SK-N-SH (cell line): ENCODE measurements at regions not wholly inside any gene's neighbourhood (a gene's known extent, or its start where the extent isn't known, plus 50 kb on each side); places are given as distances from the start of the nearest gene placed in this dataset.
A peak's percentile ranks its signal among the peaks of the same experiment; 100 is the strongest.
"Not testable (repeated sequence)": the region's sequence is repeated elsewhere in the genome, so short reads cannot be mapped to it uniquely, and the experiment has no call there.

Source experiments
- CTCF ChIA-PET: fragments of 300-600, 350-600 bp; formaldehyde crosslinking; extraction: SDS; loops from one replicate; lab custom pipeline; 2021; lab: Yijun Ruan, JAX
- POLR2A ChIA-PET: fragments of 350-600 bp; sonication (Branson Sonifier 250); formaldehyde crosslinking; extraction: SDS; loops from one replicate; lab custom pipeline; 2020; ENCODE audit warnings: antibody characterized with exemption, inconsistent platforms; lab: Yijun Ruan, JAX
- DNase-seq: peaks from one replicate; pipeline ENCODE4 v3.0.0; 2012
- H2AFZ ChIP-seq: fragments of 200-600 bp; sonication (generic); 2 replicates; pipeline ENCODE4 v1.8.1; 2016; ENCODE audit warnings: antibody characterized with exemption, mild to moderate bottlenecking, low read depth
- H3F3A ChIP-seq: fragments of 200-600 bp; sonication (generic); replicated peaks from 2 replicates; pipeline ENCODE3; 2016; ENCODE audit warnings: antibody characterized with exemption, mild to moderate bottlenecking; ENCODE audit not compliant: insufficient read depth
- H3K27ac ChIP-seq, 2 experiments: fragments of 200-500 bp in 1 of 2; fragments of 200-600 bp in 1 of 2; sonication (Bioruptor generic) in 1 of 2; sonication (generic), shearing (Covaris generic) in 1 of 2; 2 replicates each; pipeline versions ENCODE4 v1.5.1 to v1.6.1; 2014 to 2016; ENCODE audit warnings: low read depth in 2 of 2, inconsistent platforms in 1 of 2, low read length in 1 of 2, mild to moderate bottlenecking in 1 of 2, mixed read lengths in 1 of 2
- H3K27me3 ChIP-seq: fragments of 200-600 bp; sonication (generic), shearing (Covaris generic); 2 replicates; pipeline ENCODE4 v1.6.1; 2016; ENCODE audit warnings: mixed run types; ENCODE audit not compliant: insufficient read depth
- H3K36me3 ChIP-seq, 2 experiments: fragments of 200-500 bp in 1 of 2; fragments of 200-600 bp in 1 of 2; sonication (Bioruptor generic) in 1 of 2; sonication (generic) in 1 of 2; replicated peaks in 1 of 2; 2 replicates each; pipeline versions ENCODE3 to v1.5.1; 2014 to 2016; ENCODE audit warnings: low read length in 1 of 2, mild to moderate bottlenecking in 1 of 2; ENCODE audit not compliant: insufficient read depth in 2 of 2, control insufficient read depth in 1 of 2
- H3K4me1 ChIP-seq, 2 experiments: fragments of 200-500 bp in 1 of 2; fragments of 200-600 bp in 1 of 2; sonication (Bioruptor generic) in 1 of 2; sonication (generic), shearing (Covaris generic) in 1 of 2; 2 replicates each; pipeline versions ENCODE4 v1.5.1 to v1.6.1; 2014 to 2016; ENCODE audit warnings: low read depth in 1 of 2, low read length in 1 of 2, mixed run types in 1 of 2; ENCODE audit not compliant: insufficient read depth in 2 of 2, control insufficient read depth in 1 of 2
- H3K4me2 ChIP-seq: fragments of 200-600 bp; sonication (generic), shearing (Covaris generic); 2 replicates; pipeline ENCODE4 v1.6.1; 2017; ENCODE audit warnings: mixed run types
- H3K4me3 ChIP-seq, 2 experiments: fragments of 200-500 bp in 1 of 2; fragments of 200-600 bp in 1 of 2; sonication (Bioruptor generic) in 1 of 2; sonication (generic), shearing (Covaris generic) in 1 of 2; 2 replicates each; pipeline versions ENCODE4 v1.5.1 to v1.8.1; 2014 to 2016; ENCODE audit warnings: low read depth in 2 of 2, inconsistent platforms in 1 of 2, low read length in 1 of 2, mild to moderate bottlenecking in 1 of 2, mixed read lengths in 1 of 2, moderate library complexity in 1 of 2
- H3K79me2 ChIP-seq: fragments of 200-600 bp; sonication (generic); 2 replicates; pipeline ENCODE4 v1.8.1; 2017; ENCODE audit warnings: mild to moderate bottlenecking; ENCODE audit not compliant: insufficient read depth
- H3K9ac ChIP-seq: fragments of 200-600 bp; sonication (generic); 2 replicates; pipeline ENCODE4 v1.6.1; 2017; ENCODE audit warnings: mixed run types
- H3K9me2 ChIP-seq: fragments of 200-600 bp; sonication (generic); 2 replicates; pipeline ENCODE4 v1.6.1; 2017; ENCODE audit warnings: mixed run types
- H3K9me3 ChIP-seq: fragments of 200-600 bp; sonication (generic); 2 replicates; pipeline ENCODE4 v1.6.1; 2017; ENCODE audit warnings: mixed run types, mild to moderate bottlenecking, moderate library complexity
- H4K20me1 ChIP-seq: fragments of 200-600 bp; sonication (generic); 2 replicates; pipeline ENCODE4 v1.6.1; 2017; ENCODE audit warnings: mild to moderate bottlenecking, mixed run types; ENCODE audit not compliant: insufficient read depth
- ELF1 ChIP-seq: IDR thresholded peaks from 2 replicates; pipeline ENCODE4 v1.4.0; 2012
- EP300 ChIP-seq, 2 experiments: IDR thresholded peaks; 2 replicates each; pipeline versions ENCODE4 v1.4.0 to v1.6.1; 2012; ENCODE audit warnings: borderline replicate concordance in 1 of 2, low read depth in 1 of 2, low read length in 1 of 2
- NFIC ChIP-seq: IDR thresholded peaks from 2 replicates; pipeline ENCODE4 v1.4.0; 2012; ENCODE audit warnings: borderline replicate concordance
- NRF1 ChIP-seq: IDR thresholded peaks from 2 replicates; pipeline ENCODE4 v1.6.1; 2012; ENCODE audit warnings: low read depth, mild to moderate bottlenecking, low read length
- POLR2AphosphoS5 ChIP-seq: IDR thresholded peaks from 2 replicates; pipeline ENCODE4 v1.6.1; 2012; ENCODE audit warnings: low read depth, low read length
- RXRA ChIP-seq: IDR thresholded peaks from 2 replicates; pipeline ENCODE4 v1.4.0; 2012; ENCODE audit warnings: low read depth, mild to moderate bottlenecking, borderline replicate concordance
- TAF1 ChIP-seq: IDR thresholded peaks from 2 replicates; pipeline ENCODE4 v1.6.1; 2012; ENCODE audit warnings: low read depth, mild to moderate bottlenecking, low read length, moderate library complexity, borderline replicate concordance
- TCF12 ChIP-seq: IDR thresholded peaks from 2 replicates; pipeline ENCODE4 v1.4.0; 2012
- YY1 ChIP-seq: IDR thresholded peaks from 2 replicates; pipeline ENCODE4 v1.4.0; 2012; ENCODE audit warnings: low read depth, mild to moderate bottlenecking
- WGBS: methylation state at CpG from one replicate; pipeline ENCODE4 v1.1.6; 2017; ENCODE audit warnings: low lambda C conversion rate; 5-methylcytosine and 5-hydroxymethylcytosine counted together
- TF ChIP-seq, protein P1 (sequence below): IDR thresholded peaks from 2 replicates; pipeline ENCODE4; 2012
- TF ChIP-seq, protein P2 (sequence below): IDR thresholded peaks from 2 replicates; pipeline ENCODE4 v1.4.0; 2012; ENCODE audit warnings: low read depth
- TF ChIP-seq, protein P3 (sequence below): IDR thresholded peaks from 2 replicates; pipeline ENCODE4 v1.4.0; 2012; ENCODE audit warnings: low read depth, borderline replicate concordance
- TF ChIP-seq, protein P4 (sequence below): IDR thresholded peaks from 2 replicates; pipeline ENCODE4 v1.4.0; 2012; ENCODE audit warnings: low read depth, borderline replicate concordance

DNA sequence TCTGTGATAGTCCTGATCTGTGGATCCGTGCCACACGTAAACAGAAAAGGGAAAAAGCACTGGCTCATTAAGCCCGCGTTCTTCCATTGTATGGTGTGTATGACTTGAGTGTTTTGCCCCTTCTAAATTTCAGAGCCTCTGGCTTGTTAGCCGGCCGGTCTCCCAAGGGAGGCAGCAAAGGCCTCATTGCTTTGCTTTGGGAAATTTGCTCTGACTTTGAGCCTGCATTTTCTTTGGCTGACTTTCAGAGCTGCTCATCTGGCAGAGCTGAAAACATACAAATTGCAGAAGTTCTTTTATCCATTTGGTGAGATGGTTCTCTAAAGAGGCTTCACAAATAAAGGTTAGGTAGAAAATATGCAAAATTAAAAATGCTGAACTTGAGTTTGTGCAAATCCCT lies 123.0 kb downstream of the UTRN start:
- H2AFZ ChIP-seq, result no peak overlapping the region
- no peaks in the 10 kb centered on the region for H3K27me3 ChIP-seq
- no peaks in the 10 kb centered on the region for H3K9me3 ChIP-seq
- no peak overlapping the region for H3K9ac ChIP-seq
- ChIA-PET POLR2A (no interaction called here), CTCF (no interaction called here)
- peak overlapping the region; percentile 12 to 28; a peak in 2 of 4 replicates for H3K27ac ChIP-seq
- no peaks in the 10 kb centered on the region; the same call in 1 of the 2 replicates for H3K79me2 ChIP-seq
- WGBS, result 17% methylated on average over 6 of the region's 6 CpGs
- H3K36me3 ChIP-seq, result no peaks in the 10 kb centered on the region
- peak overlapping the region; percentile 33 for H3K4me2 ChIP-seq
- no peaks in the 10 kb centered on the region for H4K20me1 ChIP-seq
- no peaks in the 10 kb centered on the region for H3K9me2 ChIP-seq
- H3K4me1 ChIP-seq, result no peaks in the 10 kb centered on the region; a peak in 1 of 4 replicates
- TF ChIP-seq ELF1 (no peak), YY1 (no peak)
- no peaks in the 10 kb centered on the region for H3F3A ChIP-seq
- H3K4me3 ChIP-seq, result no peak overlapping the region
- no peak for DNase-seq

DNA sequence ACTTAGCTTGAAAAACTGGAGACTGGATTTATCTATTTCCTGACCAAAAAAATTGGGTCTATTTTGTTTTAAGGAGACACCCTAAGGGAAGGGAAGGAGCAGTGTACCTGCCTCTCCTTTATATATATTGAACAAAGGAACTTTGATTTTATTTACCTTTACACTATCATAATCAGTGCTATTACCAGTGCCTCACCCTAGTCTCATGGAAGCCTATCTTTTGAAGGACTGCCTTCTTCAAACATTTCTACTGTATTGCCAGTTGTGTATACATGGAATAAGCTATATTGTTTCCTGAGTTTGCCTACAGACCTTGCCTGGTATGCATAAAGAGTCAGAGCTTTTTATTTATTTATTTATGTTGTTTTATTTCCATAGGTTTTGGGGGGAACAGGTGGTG lies 124.9 kb downstream of the UTRN start:
- no peaks in the 10 kb centered on the region for H3K36me3 ChIP-seq
- no peaks in the 10 kb centered on the region; a peak in 1 of 4 replicates for H3K4me1 ChIP-seq
- H3K4me3 ChIP-seq, result no peak overlapping the region
- peaks cover 3% of the 10 kb centered on the region for H3F3A ChIP-seq
- H3K9me2 ChIP-seq, result no peaks in the 10 kb centered on the region
- no peaks in the 10 kb centered on the region for H3K27me3 ChIP-seq
- no peak overlapping the region for H2AFZ ChIP-seq
- no peak overlapping the region for H3K27ac ChIP-seq
- H3K4me2 ChIP-seq, result no peak overlapping the region
- H3K79me2 ChIP-seq, result no peaks in the 10 kb centered on the region; the same call in 1 of the 2 replicates
- H4K20me1 ChIP-seq, result no peaks in the 10 kb centered on the region
- no peak overlapping the region for H3K9ac ChIP-seq
- ChIA-PET POLR2A (no interaction called here), CTCF (no interaction called here)
- no peak for DNase-seq
- H3K9me3 ChIP-seq, result no peaks in the 10 kb centered on the region
- TF ChIP-seq RXRA (no peak), TCF12 (no peak), ELF1 (no peak), NFIC (no peak), POLR2AphosphoS5 (no peak), TAF1 (no peak), EP300 (IDR thresholded peaks at IDR 0.05; ENCODE audit: borderline replicate concordance in 1 of 2, low read depth in 1 of 2, low read length in 1 of 2) (no peak), NRF1 (no peak)
- TF ChIP-seq, protein P1, sequence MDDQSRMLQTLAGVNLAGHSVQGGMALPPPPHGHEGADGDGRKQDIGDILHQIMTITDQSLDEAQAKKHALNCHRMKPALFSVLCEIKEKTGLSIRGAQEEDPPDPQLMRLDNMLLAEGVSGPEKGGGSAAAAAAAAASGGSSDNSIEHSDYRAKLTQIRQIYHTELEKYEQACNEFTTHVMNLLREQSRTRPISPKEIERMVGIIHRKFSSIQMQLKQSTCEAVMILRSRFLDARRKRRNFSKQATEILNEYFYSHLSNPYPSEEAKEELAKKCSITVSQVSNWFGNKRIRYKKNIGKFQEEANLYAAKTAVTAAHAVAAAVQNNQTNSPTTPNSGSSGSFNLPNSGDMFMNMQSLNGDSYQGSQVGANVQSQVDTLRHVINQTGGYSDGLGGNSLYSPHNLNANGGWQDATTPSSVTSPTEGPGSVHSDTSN, result no peak
- TF ChIP-seq, protein P2, sequence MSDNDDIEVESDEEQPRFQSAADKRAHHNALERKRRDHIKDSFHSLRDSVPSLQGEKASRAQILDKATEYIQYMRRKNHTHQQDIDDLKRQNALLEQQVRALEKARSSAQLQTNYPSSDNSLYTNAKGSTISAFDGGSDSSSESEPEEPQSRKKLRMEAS, result no peak
- TF ChIP-seq, protein P3, sequence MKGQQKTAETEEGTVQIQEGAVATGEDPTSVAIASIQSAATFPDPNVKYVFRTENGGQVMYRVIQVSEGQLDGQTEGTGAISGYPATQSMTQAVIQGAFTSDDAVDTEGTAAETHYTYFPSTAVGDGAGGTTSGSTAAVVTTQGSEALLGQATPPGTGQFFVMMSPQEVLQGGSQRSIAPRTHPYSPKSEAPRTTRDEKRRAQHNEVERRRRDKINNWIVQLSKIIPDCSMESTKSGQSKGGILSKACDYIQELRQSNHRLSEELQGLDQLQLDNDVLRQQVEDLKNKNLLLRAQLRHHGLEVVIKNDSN, result no peak
- TF ChIP-seq, protein P4, sequence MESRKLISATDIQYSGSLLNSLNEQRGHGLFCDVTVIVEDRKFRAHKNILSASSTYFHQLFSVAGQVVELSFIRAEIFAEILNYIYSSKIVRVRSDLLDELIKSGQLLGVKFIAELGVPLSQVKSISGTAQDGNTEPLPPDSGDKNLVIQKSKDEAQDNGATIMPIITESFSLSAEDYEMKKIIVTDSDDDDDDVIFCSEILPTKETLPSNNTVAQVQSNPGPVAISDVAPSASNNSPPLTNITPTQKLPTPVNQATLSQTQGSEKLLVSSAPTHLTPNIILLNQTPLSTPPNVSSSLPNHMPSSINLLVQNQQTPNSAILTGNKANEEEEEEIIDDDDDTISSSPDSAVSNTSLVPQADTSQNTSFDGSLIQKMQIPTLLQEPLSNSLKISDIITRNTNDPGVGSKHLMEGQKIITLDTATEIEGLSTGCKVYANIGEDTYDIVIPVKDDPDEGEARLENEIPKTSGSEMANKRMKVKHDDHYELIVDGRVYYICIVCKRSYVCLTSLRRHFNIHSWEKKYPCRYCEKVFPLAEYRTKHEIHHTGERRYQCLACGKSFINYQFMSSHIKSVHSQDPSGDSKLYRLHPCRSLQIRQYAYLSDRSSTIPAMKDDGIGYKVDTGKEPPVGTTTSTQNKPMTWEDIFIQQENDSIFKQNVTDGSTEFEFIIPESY, result no peak

DNA sequence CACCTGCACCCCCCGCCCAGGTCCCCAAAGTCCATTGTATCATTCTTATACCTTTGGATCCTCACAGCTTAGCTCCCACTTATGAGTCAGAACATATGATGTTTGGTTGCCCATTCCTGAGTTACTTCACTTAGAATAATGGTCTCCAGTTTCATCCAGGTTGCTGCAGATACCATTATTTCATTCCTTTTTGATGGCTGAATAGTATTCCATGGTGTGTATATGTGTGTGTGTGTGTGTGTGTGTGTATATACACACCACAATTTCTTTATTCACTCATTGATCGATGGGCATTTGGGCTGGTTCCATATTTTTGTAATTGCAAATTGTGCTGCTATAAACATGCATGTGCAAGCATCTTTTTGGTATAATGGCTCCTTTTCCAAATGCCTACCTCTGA lies 125.4 kb downstream of the UTRN start:
- DNase-seq, H3K9me2 ChIP-seq, H3K4me2 ChIP-seq, H3K9me3 ChIP-seq, H3K4me3 ChIP-seq, H3K4me1 ChIP-seq, H3K27ac ChIP-seq, CTCF ChIA-PET, H3K27me3 ChIP-seq, H2AFZ ChIP-seq, POLR2A ChIA-PET, H4K20me1 ChIP-seq, H3K36me3 ChIP-seq, H3F3A ChIP-seq, H3K9ac ChIP-seq, H3K79me2 ChIP-seq: not testable (repeated sequence)
- WGBS, result 11% methylated on average over 2 of the region's 2 CpGs
